HFFc6 (cell line): ENCODE measurements at regions not wholly inside any gene's neighbourhood (a gene's known extent, or its start where the extent isn't known, plus 50 kb on each side); places are given as distances from the start of the nearest gene placed in this dataset.

Source experiments
- DNase-seq: peaks from one replicate; pipeline ENCODE4 v3.0.0-alpha.2; 2018
- H3K27ac Mint-ChIP-seq: 2 replicates; pipeline ENCODE4 v1.8.0; 2020; ENCODE audit warnings: mild to moderate bottlenecking, mixed read lengths
- H3K27me3 Mint-ChIP-seq: 2 replicates; pipeline ENCODE4 v1.8.0; 2021; ENCODE audit warnings: mild to moderate bottlenecking, moderate library complexity, mixed read lengths; ENCODE audit not compliant: insufficient read depth
- H3K36me3 Mint-ChIP-seq: 2 replicates; pipeline ENCODE4 v1.8.0; 2021; ENCODE audit warnings: low read depth, mixed read lengths
- H3K4me1 Mint-ChIP-seq: 2 replicates; pipeline ENCODE4 v1.8.0; 2020; ENCODE audit warnings: low read depth, mixed read lengths
- H3K4me3 Mint-ChIP-seq: 2 replicates; pipeline ENCODE4 v1.8.0; 2020; ENCODE audit warnings: mild to moderate bottlenecking, moderate library complexity, mixed read lengths
- H3K9me3 Mint-ChIP-seq: 2 replicates; pipeline ENCODE4 v1.8.0; 2020; ENCODE audit warnings: mild to moderate bottlenecking, mixed read lengths
- CTCF ChIP-seq: fragments of 200-600 bp; sonication (generic); IDR thresholded peaks from 2 replicates; pipeline ENCODE4 v1.5.0; 2021; ENCODE audit warnings: antibody characterized with exemption, mild to moderate bottlenecking

- H3K9me3 Mint-ChIP-seq = peaks cover 4% of the 10 kb centered on the region; the same call in 1 of the 2 replicates
- no peak for TF ChIP-seq CTCF
- no peak overlapping the region for H3K4me3 Mint-ChIP-seq
- no peak for DNase-seq
- no peak overlapping the region for H3K27ac Mint-ChIP-seq
- H3K36me3 Mint-ChIP-seq = no peaks in the 10 kb centered on the region
- no peaks in the 10 kb centered on the region for H3K4me1 Mint-ChIP-seq
- H3K27me3 Mint-ChIP-seq = no peaks in the 10 kb centered on the region; the same call in 1 of the 2 replicates
Measured at GRCh38 chr4:24160358-24160757, 270.5 kb upstream of the PPARGC1A start.

DNA sequence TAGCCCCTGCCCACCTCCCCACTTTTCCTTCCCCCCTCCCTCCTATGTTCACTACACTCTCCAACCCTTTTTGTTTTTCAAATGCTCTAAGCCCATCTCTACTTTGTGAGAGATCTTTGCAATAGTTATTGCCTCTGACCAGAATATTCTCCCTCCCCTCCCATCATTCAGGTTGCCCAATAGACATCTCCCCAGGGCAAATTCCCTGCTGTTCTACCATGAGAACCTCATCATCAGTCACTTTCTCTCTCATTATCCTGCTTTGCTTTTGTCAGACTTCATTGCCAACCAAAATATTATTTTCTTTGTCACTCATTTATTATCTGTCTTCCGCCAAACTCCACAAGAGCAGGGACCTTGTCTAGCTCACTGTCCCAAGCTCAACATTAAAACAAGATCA lies 268.2 kb upstream of the PPARGC1A start:
- no peak for TF ChIP-seq CTCF
- Mint-ChIP-seq H3K27ac (no peak overlapping the region), H3K4me3 (no peak overlapping the region)

GRCh38 chr4:24150034-24150433 lies 260.2 kb upstream of the PPARGC1A start:
- Mint-ChIP-seq H3K36me3 (no peaks in the 10 kb centered on the region), H3K27ac (no peak overlapping the region)

More for the DNA sequence above, 268.2 kb upstream of the PPARGC1A start:
- DNase-seq = no peak
- H3K4me1 Mint-ChIP-seq = no peaks in the 10 kb centered on the region
- H3K27me3 Mint-ChIP-seq = no peaks in the 10 kb centered on the region; the same call in 1 of the 2 replicates
- H3K9me3 Mint-ChIP-seq = no peaks in the 10 kb centered on the region; the same call in 1 of the 2 replicates
- H3K36me3 Mint-ChIP-seq = no peaks in the 10 kb centered on the region

GRCh38 chr4:24146127-24146526 lies 256.3 kb upstream of the PPARGC1A start:
- Mint-ChIP-seq H3K36me3 (no peaks in the 10 kb centered on the region), H3K4me3 (no peak overlapping the region), H3K27me3 (peaks cover 1% of the 10 kb centered on the region), H3K27ac (no peak overlapping the region), H3K4me1 (no peaks in the 10 kb centered on the region), H3K9me3 (no peaks in the 10 kb centered on the region)
- no peak for DNase-seq
- no peak for TF ChIP-seq CTCF

More at GRCh38 chr4:24150034-24150433, 260.2 kb upstream of the PPARGC1A start:
- no peak for TF ChIP-seq CTCF
- no peaks in the 10 kb centered on the region for H3K9me3 Mint-ChIP-seq
- H3K27me3 Mint-ChIP-seq = peaks cover 1% of the 10 kb centered on the region
- no peak for DNase-seq
- H3K4me3 Mint-ChIP-seq = no peak overlapping the region
- no peaks in the 10 kb centered on the region for H3K4me1 Mint-ChIP-seq

DNA sequence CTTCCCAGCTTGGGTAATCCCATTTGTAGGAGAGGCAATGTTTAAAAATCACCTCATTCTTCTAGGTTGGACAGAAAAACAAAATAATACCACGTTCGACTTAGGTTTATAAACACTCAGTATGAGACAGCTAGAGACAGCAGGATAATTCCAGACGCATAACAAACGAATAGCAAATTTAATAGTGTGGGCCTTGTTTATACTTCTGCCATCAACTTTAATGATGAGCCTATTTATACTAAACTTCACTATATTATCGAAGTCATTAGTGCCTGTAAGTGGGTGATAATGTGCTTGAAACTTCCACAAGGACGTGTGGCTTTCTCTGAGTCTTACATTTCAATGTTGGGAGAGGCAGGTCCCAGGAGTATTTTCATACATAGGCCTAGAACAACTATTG lies 255.7 kb upstream of the PPARGC1A start:
- Mint-ChIP-seq H3K27ac (no peak overlapping the region), H3K9me3 (no peaks in the 10 kb centered on the region), H3K4me1 (no peaks in the 10 kb centered on the region), H3K27me3 (no peaks in the 10 kb centered on the region; the same call in none of the 2 replicates), H3K4me3 (no peak overlapping the region), H3K36me3 (no peaks in the 10 kb centered on the region)
- DNase-seq = no peak
- no peak for TF ChIP-seq CTCF

DNA sequence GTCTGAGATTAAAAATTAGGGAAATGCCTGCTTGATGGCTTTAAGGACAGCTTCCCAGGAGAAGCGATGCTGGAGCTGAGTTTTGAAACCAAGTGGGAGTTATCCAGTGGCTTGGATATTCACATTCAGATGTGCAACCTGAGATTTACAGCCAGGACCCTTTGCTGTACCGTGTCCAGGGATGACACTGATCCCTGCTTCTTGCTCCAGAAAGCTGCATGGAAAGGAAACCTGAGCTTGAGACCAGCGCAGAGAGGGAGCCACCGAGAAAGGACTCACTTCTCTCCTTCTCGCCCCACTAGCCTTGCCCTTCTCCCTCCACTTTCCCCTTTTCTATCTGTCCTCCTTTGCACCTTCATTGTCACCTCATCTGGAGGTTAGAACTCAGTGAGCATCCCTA lies 254.5 kb upstream of the PPARGC1A start:
- TF ChIP-seq CTCF = no peak
- Mint-ChIP-seq H3K36me3 (no peaks in the 10 kb centered on the region), H3K27me3 (no peaks in the 10 kb centered on the region; the same call in none of the 2 replicates), H3K4me3 (no peak overlapping the region), H3K27ac (no peak overlapping the region), H3K9me3 (no peaks in the 10 kb centered on the region), H3K4me1 (no peaks in the 10 kb centered on the region)
- no peak for DNase-seq
